ENCODE measurements at regions not wholly inside any gene's neighbourhood (a gene's known extent, or its start where the extent isn't known, plus 50 kb on each side); places are given as distances from the start of the nearest gene placed in this dataset.

DNA sequence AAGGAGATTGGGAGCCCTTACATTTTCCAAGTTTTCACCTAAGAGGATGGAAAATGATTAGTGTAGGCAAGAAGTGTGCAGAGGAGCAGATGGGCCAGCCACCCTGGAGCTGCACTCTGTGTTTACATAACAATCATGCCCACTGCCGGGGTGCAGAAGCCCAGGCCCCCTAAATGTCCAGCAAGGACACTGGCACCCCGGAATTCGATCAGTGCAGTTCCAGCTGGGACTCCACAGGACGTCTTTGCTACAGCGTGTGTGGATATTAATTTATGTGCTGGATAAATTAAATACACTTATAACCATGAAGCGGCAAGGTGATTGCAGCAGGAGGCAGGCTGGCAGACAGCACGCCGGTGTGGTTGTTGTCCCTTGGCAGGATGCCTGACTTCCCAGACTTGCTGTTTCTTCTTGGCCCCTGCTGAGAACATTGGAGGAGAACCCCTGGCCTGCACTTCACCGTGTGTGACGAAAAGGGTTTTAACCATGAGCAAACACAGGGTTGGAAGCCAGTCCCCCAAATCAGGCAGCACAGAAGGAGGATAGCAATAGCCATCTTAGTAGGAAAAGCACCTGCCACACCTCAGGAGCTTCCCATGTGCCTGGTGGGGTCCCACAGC is 73.7 kb downstream of the GADD45G start:
- TF ChIP-seq GATA2 (IDR thresholded peaks at IDR 0.05; ENCODE audit: low read depth, low read length), result no peak
- no peak for TF ChIP-seq GATA3 (IDR thresholded peaks at IDR 0.05; ENCODE audit: low read depth, low read length)

Data from SH-SY5Y (cell line).